ENCODE measurements at regions not wholly inside any gene's neighbourhood (a gene's known extent, or its start where the extent isn't known, plus 50 kb on each side); places are given as distances from the start of the nearest gene placed in this dataset.

GRCh38 chr5:132134384-132134783 lies 60.8 kb downstream of the CSF2 start:
- TF ChIP-seq POLR2A (IDR thresholded peaks at IDR 0.05; ENCODE audit: low read depth, low read length) (no peak), SPI1 (IDR thresholded peaks at IDR 0.05; ENCODE audit: low read depth, low read length) (no peak), POLR2AphosphoS5 (IDR thresholded peaks at IDR 0.05; ENCODE audit: low read depth, low read length) (no peak), TAF1 (IDR thresholded peaks at IDR 0.05; ENCODE audit: low read depth, low read length) (no peak), POU2F2 (IDR thresholded peaks at IDR 0.05; ENCODE audit: low read depth, low read length) (no peak), PAX5 (IDR thresholded peaks at IDR 0.05; ENCODE audit: insufficient read depth, low read length, severe bottlenecking) (no peak)
